Mesendoderm (in vitro differentiated cells): ENCODE measurements at regions not wholly inside any gene's neighbourhood (a gene's known extent, or its start where the extent isn't known, plus 50 kb on each side); places are given as distances from the start of the nearest gene placed in this dataset.

Experiments used
- DNase-seq: peaks from one replicate; pipeline ENCODE4 v3.0.0; 2013
- H2AK5ac ChIP-seq: 2 replicates; pipeline ENCODE4 v1.6.1; 2013; ENCODE audit warnings: low read length, inconsistent platforms
- H2BK120ac ChIP-seq: 2 replicates; pipeline ENCODE4 v1.6.1; 2013; ENCODE audit warnings: low read depth, mild to moderate bottlenecking, low read length, moderate library complexity, mixed read lengths
- H2BK15ac ChIP-seq: replicated peaks from 2 replicates; pipeline ENCODE4 v1.6.1; 2013; ENCODE audit warnings: low read depth, mild to moderate bottlenecking, moderate library complexity
- H2BK5ac ChIP-seq: 2 replicates; pipeline ENCODE4 v1.6.1; 2013; ENCODE audit warnings: low read length, inconsistent platforms
- H3K18ac ChIP-seq: 2 replicates; pipeline ENCODE4 v1.6.1; 2013; ENCODE audit warnings: mild to moderate bottlenecking, low read length, mixed read lengths
- H3K23ac ChIP-seq: one replicate; pipeline ENCODE4 v1.6.1; 2013; ENCODE audit warnings: low read length
- H3K27ac ChIP-seq: 2 replicates; pipeline ENCODE4 v1.5.1; 2013; ENCODE audit warnings: low read depth, mild to moderate bottlenecking, inconsistent platforms, low read length, moderate library complexity
- H3K27me3 ChIP-seq: 2 replicates; pipeline ENCODE4 v1.6.1; 2013; ENCODE audit warnings: low read length, control low read depth, mild to moderate bottlenecking, inconsistent platforms; ENCODE audit not compliant: insufficient read depth, poor library complexity
- H3K36me3 ChIP-seq: 2 replicates; pipeline ENCODE4 v1.6.1; 2013; ENCODE audit warnings: low read length, inconsistent platforms; ENCODE audit not compliant: control insufficient read depth, insufficient read depth
- H3K4ac ChIP-seq: one replicate; pipeline ENCODE4 v1.6.1; 2013; ENCODE audit warnings: low read depth, mild to moderate bottlenecking, low read length, moderate library complexity
- H3K4me1 ChIP-seq: 2 replicates; pipeline ENCODE4 v1.6.1; 2013; ENCODE audit warnings: low read depth, low read length, inconsistent platforms; ENCODE audit not compliant: control insufficient read depth
- H3K4me2 ChIP-seq: 2 replicates; pipeline ENCODE4 v1.6.1; 2013; ENCODE audit warnings: low read length
- H3K4me3 ChIP-seq: 2 replicates; pipeline ENCODE4 v1.5.1; 2013; ENCODE audit warnings: mild to moderate bottlenecking, low read length
- H3K56ac ChIP-seq: one replicate; pipeline ENCODE4 v1.6.1; 2013; ENCODE audit warnings: low read length
- H3K79me1 ChIP-seq: 2 replicates; pipeline ENCODE4 v1.6.1; 2013; ENCODE audit warnings: low read length, inconsistent platforms
- H3K79me2 ChIP-seq: 2 replicates; pipeline ENCODE4 v1.6.1; 2013; ENCODE audit warnings: mild to moderate bottlenecking, low read length; ENCODE audit not compliant: control insufficient read depth, insufficient read depth
- H3K9ac ChIP-seq: 2 replicates; pipeline ENCODE4 v1.6.1; 2013; ENCODE audit warnings: low read length, inconsistent platforms
- H4K5ac ChIP-seq: one replicate; pipeline ENCODE4 v1.6.1; 2013; ENCODE audit warnings: low read length
- H4K8ac ChIP-seq: one replicate; pipeline ENCODE4 v1.6.1; 2013; ENCODE audit warnings: low read depth, mild to moderate bottlenecking, control low read depth, low read length, moderate library complexity
- WGBS: extraction: QIAGEN DNeasy Blood & Tissue Kit; methylation state at CpG from one replicate; pipeline ENCODE4 v1.1.7; 2013; ENCODE audit warnings: low lambda C conversion rate, missing lambda C conversion rate; ENCODE audit not compliant: insufficient coverage; ENCODE audit errors: extremely low coverage; 5-methylcytosine and 5-hydroxymethylcytosine counted together

DNA sequence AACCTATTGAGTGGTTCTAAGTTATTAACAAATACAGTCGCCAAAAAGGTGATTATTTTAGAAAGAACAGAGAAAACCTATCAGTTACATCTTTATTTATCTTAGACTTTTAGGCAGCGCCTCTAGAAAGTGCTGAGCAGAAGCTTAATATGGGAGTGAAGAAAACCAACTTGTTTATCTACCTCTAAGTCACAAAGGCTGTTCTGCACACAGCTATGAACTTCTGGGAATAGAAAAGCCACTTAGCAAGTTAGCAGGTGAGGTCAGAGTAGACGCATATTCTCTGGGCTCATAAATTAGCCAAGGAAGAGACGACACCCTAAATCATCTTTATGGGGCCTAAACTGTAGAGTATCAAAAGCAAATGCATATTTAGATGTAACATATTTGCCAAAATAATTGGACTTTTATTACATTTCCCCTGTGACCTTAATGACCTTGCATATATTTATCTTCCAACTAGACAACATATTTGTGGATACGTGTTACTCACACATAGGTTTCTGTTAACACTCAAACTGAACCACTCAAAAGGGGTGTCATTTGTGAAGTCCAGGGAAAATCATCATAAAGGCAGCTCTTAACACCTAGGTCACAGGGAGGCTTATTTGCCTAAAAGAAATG lies 267.1 kb downstream of the ADGB start:
- H3K56ac ChIP-seq = no peak overlapping the region
- H2BK120ac ChIP-seq = no peak overlapping the region
- no peak overlapping the region for H3K4ac ChIP-seq
- no peak overlapping the region for H3K9ac ChIP-seq
- no peak overlapping the region for H4K5ac ChIP-seq
- no peak overlapping the region for H3K27ac ChIP-seq
- DNase-seq = no peak
- no peak overlapping the region for H3K23ac ChIP-seq
- H3K27me3 ChIP-seq = no peaks in the 10 kb centered on the region
- no peak overlapping the region for H3K18ac ChIP-seq
- H2BK15ac ChIP-seq = no peak overlapping the region
- no peaks in the 10 kb centered on the region for H3K79me1 ChIP-seq
- H3K79me2 ChIP-seq = no peaks in the 10 kb centered on the region
- H3K4me1 ChIP-seq = no peaks in the 10 kb centered on the region
- H3K36me3 ChIP-seq = no peaks in the 10 kb centered on the region
- H2BK5ac ChIP-seq = no peak overlapping the region
- H3K4me3 ChIP-seq = no peak overlapping the region
- H2AK5ac ChIP-seq = no peak overlapping the region
- no peak overlapping the region for H3K4me2 ChIP-seq
- no peak overlapping the region for H4K8ac ChIP-seq
- WGBS = no CpG with 5 or more reads among the region's 5 CpGs

DNA sequence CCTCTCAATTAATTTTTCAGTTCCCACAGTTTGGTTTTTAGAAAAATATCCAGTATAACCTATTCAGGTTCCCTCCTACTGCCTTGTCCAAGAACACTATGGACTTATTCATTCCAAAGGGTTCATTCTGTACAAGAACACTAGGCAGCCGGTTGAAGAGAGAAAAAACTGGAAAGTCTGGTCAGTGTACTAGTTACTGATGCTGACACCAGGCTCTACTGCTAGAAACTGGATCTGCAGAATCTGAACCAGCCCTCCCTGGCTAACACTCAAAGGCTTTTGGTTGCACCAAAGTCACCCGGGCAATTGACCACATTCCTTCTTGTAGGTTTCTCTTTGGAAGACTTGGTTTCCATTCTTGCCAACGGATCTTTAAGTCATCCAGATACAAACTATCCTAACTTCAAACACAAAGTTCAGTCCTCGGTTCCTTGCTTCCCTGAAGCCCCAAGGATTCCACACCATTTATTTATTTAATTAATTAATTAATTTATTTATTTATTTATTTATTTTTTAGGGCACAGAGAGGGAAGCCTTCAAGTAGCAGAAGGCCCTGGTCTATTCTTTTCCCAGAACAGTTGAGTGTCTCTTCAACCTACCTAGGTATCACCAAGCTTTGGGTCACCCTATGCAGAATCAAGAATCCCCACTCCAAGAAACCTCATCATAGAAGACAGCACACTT lies 268.1 kb downstream of the ADGB start:
- Histone ChIP-seq H3K27me3 (no peaks in the 10 kb centered on the region), H3K27ac (no peak overlapping the region), H2AK5ac (no peak overlapping the region), H3K79me1 (no peaks in the 10 kb centered on the region), H3K4me3 (no peak overlapping the region), H3K4me1 (no peaks in the 10 kb centered on the region), H4K5ac (no peak overlapping the region), H3K9ac (no peak overlapping the region), H3K79me2 (no peaks in the 10 kb centered on the region), H3K36me3 (no peaks in the 10 kb centered on the region), H3K4ac (no peak overlapping the region), H3K23ac (no peak overlapping the region), H3K18ac (no peak overlapping the region), H2BK15ac (no peak overlapping the region), H2BK5ac (no peak overlapping the region), H4K8ac (no peak overlapping the region), H2BK120ac (no peak overlapping the region), H3K56ac (no peak overlapping the region), H3K4me2 (no peak overlapping the region)
- no CpG with 5 or more reads among the region's 4 CpGs for WGBS
- DNase-seq = no peak

DNA sequence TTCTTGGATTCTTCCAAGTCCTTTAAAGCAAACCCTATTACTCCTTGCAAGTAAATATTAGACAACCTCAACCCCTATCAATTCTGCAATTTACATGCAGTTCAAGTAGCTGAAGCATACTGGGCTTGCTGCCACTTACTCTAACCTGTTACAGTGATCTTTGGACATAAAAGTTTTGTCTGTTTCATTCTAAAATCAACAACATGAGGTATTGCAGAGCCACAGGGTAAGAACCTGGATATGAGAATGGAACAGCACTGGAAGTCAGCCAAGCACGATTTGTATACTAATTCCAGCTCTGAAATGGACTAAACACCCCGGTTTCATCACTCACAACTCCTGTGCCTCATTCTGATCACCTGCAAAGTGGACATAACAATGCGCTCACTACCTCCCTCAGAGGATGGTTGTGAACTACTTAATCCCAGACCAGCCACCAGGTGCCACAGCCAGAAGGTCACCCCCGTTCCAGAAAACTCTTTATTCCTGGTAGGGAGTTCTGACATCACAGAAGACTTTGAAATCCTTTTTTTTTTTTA lies 270.0 kb downstream of the ADGB start:
- H4K8ac ChIP-seq = no peak overlapping the region
- no peaks in the 10 kb centered on the region for H3K79me2 ChIP-seq
- no CpG with 5 or more reads among the region's 4 CpGs for WGBS
- H3K4me2 ChIP-seq = no peak overlapping the region
- H3K4me1 ChIP-seq = no peaks in the 10 kb centered on the region
- no peaks in the 10 kb centered on the region for H3K79me1 ChIP-seq
- H2BK120ac ChIP-seq = no peak overlapping the region
- H3K4ac ChIP-seq = no peak overlapping the region
- no peak overlapping the region for H4K5ac ChIP-seq
- no peak overlapping the region for H3K23ac ChIP-seq
- H2AK5ac ChIP-seq = no peak overlapping the region
- no peak overlapping the region for H3K27ac ChIP-seq
- no peak overlapping the region for H2BK15ac ChIP-seq
- H3K4me3 ChIP-seq = no peak overlapping the region
- H3K9ac ChIP-seq = no peak overlapping the region
- DNase-seq = no peak
- H2BK5ac ChIP-seq = no peak overlapping the region
- H3K18ac ChIP-seq = no peak overlapping the region
- H3K27me3 ChIP-seq = no peaks in the 10 kb centered on the region
- H3K56ac ChIP-seq = no peak overlapping the region
- H3K36me3 ChIP-seq = no peaks in the 10 kb centered on the region

DNA sequence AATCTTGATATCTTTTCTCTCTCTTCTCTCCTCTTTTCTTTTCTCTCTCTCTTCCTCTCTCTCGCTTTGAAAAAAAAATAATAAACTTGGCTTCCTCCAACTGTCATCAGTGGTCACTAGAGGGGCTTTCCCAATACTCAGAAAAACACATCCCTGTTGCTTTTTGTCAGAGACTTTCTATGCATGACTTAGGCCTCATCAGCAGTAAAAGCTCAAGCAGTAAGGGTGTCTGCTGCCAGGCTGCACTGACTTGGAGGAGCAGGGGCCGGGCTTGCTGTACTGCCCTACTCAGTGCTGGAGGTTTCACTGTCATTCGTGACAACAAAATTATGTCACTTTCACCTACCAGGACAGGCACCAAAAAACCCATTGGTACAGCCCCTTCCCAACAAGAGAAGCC lies 272.0 kb downstream of the ADGB start:
- Histone ChIP-seq H3K4me2 (no peak overlapping the region), H3K27ac (no peak overlapping the region), H3K79me2 (no peaks in the 10 kb centered on the region), H3K4ac (no peak overlapping the region), H3K9ac (no peak overlapping the region), H3K56ac (no peak overlapping the region), H2AK5ac (no peak overlapping the region), H3K79me1 (no peaks in the 10 kb centered on the region), H3K4me3 (no peak overlapping the region), H4K5ac (no peak overlapping the region), H3K36me3 (no peaks in the 10 kb centered on the region), H3K4me1 (no peaks in the 10 kb centered on the region), H2BK5ac (no peak overlapping the region), H2BK120ac (no peak overlapping the region), H4K8ac (no peak overlapping the region), H3K27me3 (no peaks in the 10 kb centered on the region), H3K23ac (no peak overlapping the region), H2BK15ac (no peak overlapping the region), H3K18ac (no peak overlapping the region)
- DNase-seq = no peak
- WGBS = no CpG with 5 or more reads among the region's 3 CpGs

DNA sequence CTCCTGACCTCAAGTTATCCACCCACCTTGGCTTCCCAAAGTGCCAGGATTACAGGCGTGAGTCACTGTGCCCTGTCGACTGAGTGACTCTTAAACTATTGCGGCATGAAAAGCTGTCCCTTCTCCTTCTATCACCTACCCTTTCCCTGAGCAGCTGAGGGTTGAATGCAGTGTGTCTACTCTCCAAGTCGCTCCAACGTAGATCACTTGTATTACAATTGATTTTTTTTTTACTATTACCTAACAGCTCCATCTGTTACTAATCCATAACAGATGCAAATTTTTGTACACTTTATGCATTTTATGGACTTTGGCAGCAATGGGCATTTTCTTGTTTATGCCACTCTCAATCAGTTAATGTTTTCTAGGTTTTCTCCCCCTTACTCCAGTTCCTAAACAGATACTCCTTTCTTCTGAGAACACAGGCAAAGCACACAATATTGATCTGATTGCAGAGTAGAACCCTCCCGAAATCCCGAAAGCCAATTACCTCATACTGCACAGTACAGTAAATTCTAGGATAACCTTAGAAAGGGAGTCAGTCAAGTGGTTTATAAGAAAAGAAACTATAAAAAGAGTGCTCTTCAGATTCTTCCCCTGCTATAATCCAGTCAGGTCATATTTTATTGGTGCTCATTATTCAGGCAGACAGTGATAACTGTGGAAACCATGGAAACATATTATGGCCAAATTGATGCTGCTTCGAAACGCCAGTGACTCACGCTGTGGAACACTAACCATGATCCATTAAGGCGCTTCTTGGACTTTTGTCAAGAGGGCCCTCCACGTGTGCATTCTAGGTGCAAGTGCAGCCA lies 273.0 kb downstream of the ADGB start:
- no peak for DNase-seq
- no CpG with 5 or more reads among the region's 12 CpGs for WGBS
- H3K4ac ChIP-seq = no peak overlapping the region

More for the DNA sequence above, 273.0 kb downstream of the ADGB start:
- Histone ChIP-seq H4K5ac (no peak overlapping the region), H3K27me3 (no peaks in the 10 kb centered on the region), H4K8ac (no peak overlapping the region), H2BK15ac (peak overlapping the region; percentile 74), H3K9ac (no peak overlapping the region), H2BK120ac (no peak overlapping the region), H2BK5ac (no peak overlapping the region), H3K4me1 (peaks cover 2% of the 10 kb centered on the region), H3K36me3 (no peaks in the 10 kb centered on the region), H3K56ac (no peak overlapping the region), H3K4me2 (no peak overlapping the region), H3K79me2 (no peaks in the 10 kb centered on the region), H3K23ac (no peak overlapping the region), H3K4me3 (no peak overlapping the region), H3K79me1 (no peaks in the 10 kb centered on the region), H3K18ac (no peak overlapping the region), H3K27ac (no peak overlapping the region), H2AK5ac (no peak overlapping the region)
